SK-N-SH treated with all-trans-retinoic acid at 6 μM for 48 hours (cell line): ENCODE measurements at regions not wholly inside any gene's neighbourhood (a gene's known extent, or its start where the extent isn't known, plus 50 kb on each side); places are given as distances from the start of the nearest gene placed in this dataset.

Experiments
- ARNTL ChIP-seq: fragments of 450-650 bp; formaldehyde crosslinking; IDR thresholded peaks from 2 replicates; pipeline ENCODE4 v1.5.0; 2020; ENCODE audit warnings: low read depth, mild to moderate bottlenecking, moderate library complexity, borderline replicate concordance
- ESRRG ChIP-seq: fragments of 250-450 bp; sonication (Bioruptor Pico); IDR thresholded peaks from 2 replicates; pipeline ENCODE4 v1.6.1; 2021; ENCODE audit warnings: mild to moderate bottlenecking
- ZFP3 ChIP-seq: fragments of 250-450 bp; sonication (Bioruptor Pico); IDR thresholded peaks from 2 replicates; pipeline ENCODE4 v1.5.0; 2020; ENCODE audit warnings: mild to moderate bottlenecking, moderate library complexity
- ZFP30 ChIP-seq: fragments of 450-650 bp; formaldehyde crosslinking; IDR thresholded peaks from 2 replicates; pipeline ENCODE4 v1.5.0; 2022; ENCODE audit warnings: mild to moderate bottlenecking, moderate library complexity
- ZNF565 ChIP-seq: fragments of 450-650 bp; formaldehyde crosslinking; conservative IDR thresholded peaks from 2 replicates; pipeline ENCODE4 v1.5.0; 2020; ENCODE audit warnings: low read depth, mild to moderate bottlenecking, moderate library complexity
- ZNF8 ChIP-seq: fragments of 450-650 bp; formaldehyde crosslinking; IDR thresholded peaks from 2 replicates; pipeline ENCODE4 v1.5.0; 2020; ENCODE audit warnings: mild to moderate bottlenecking, moderate library complexity
- TF ChIP-seq, protein P1 (sequence below): fragments of 250-450 bp; sonication (Bioruptor Pico); IDR thresholded peaks from 2 replicates; pipeline ENCODE4 v1.8.0; 2020; ENCODE audit warnings: mild to moderate bottlenecking, moderate library complexity, borderline replicate concordance
- TF ChIP-seq, protein P2 (sequence below): fragments of 250-450 bp; sonication (Bioruptor Pico); IDR thresholded peaks from 2 replicates; pipeline ENCODE4 v1.5.1; 2021; ENCODE audit warnings: mild to moderate bottlenecking, moderate library complexity

- TF ChIP-seq ESRRG (CRISPR knock-in tag) (no peak), ZNF8 (CRISPR knock-in tag) (no peak), ZNF565 (CRISPR knock-in tag) (no peak), ZFP3 (CRISPR knock-in tag) (no peak), ARNTL (no peak), ZFP30 (CRISPR knock-in tag) (no peak)
- TF ChIP-seq, protein P1, sequence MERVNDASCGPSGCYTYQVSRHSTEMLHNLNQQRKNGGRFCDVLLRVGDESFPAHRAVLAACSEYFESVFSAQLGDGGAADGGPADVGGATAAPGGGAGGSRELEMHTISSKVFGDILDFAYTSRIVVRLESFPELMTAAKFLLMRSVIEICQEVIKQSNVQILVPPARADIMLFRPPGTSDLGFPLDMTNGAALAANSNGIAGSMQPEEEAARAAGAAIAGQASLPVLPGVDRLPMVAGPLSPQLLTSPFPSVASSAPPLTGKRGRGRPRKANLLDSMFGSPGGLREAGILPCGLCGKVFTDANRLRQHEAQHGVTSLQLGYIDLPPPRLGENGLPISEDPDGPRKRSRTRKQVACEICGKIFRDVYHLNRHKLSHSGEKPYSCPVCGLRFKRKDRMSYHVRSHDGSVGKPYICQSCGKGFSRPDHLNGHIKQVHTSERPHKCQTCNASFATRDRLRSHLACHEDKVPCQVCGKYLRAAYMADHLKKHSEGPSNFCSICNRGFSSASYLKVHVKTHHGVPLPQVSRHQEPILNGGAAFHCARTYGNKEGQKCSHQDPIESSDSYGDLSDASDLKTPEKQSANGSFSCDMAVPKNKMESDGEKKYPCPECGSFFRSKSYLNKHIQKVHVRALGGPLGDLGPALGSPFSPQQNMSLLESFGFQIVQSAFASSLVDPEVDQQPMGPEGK (CRISPR knock-in tag) = no peak
- TF ChIP-seq, protein P2, sequence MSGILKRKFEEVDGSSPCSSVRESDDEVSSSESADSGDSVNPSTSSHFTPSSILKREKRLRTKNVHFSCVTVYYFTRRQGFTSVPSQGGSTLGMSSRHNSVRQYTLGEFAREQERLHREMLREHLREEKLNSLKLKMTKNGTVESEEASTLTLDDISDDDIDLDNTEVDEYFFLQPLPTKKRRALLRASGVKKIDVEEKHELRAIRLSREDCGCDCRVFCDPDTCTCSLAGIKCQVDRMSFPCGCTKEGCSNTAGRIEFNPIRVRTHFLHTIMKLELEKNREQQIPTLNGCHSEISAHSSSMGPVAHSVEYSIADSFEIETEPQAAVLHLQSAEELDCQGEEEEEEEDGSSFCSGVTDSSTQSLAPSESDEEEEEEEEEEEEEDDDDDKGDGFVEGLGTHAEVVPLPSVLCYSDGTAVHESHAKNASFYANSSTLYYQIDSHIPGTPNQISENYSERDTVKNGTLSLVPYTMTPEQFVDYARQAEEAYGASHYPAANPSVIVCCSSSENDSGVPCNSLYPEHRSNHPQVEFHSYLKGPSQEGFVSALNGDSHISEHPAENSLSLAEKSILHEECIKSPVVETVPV = no peak
Measured at GRCh38 chr13:78777976-78778375, 119.0 kb upstream of the OBI1 start.
